OCI-LY1 (cell line): ENCODE measurements at regions not wholly inside any gene's neighbourhood (a gene's known extent, or its start where the extent isn't known, plus 50 kb on each side); places are given as distances from the start of the nearest gene placed in this dataset.

Source experiments
- H2AFZ ChIP-seq: fragments of 200-600 bp; sonication (generic), shearing (Covaris generic); 2 replicates; pipeline ENCODE4 v1.6.0; 2014; ENCODE audit warnings: antibody characterized with exemption, mild to moderate bottlenecking, low read length
- H3F3A ChIP-seq: fragments of 200-600 bp; sonication (generic), shearing (Covaris generic); 2 replicates; pipeline ENCODE4 v1.6.0; 2014; ENCODE audit warnings: mild to moderate bottlenecking, antibody characterized with exemption, low read length, moderate library complexity; ENCODE audit not compliant: insufficient read depth
- H3K27ac ChIP-seq: fragments of 200-600 bp; sonication (generic); 2 replicates; pipeline ENCODE4 v1.5.1; 2014; ENCODE audit warnings: low read length, mixed run types, mild to moderate bottlenecking, low read depth; ENCODE audit not compliant: poor library complexity, severe bottlenecking
- H3K27me3 ChIP-seq: fragments of 200-600 bp; sonication (generic); 2 replicates; pipeline ENCODE4 v1.6.0; 2014; ENCODE audit warnings: antibody characterized with exemption, mild to moderate bottlenecking, low read length, moderate library complexity; ENCODE audit not compliant: insufficient read depth
- H3K36me3 ChIP-seq: fragments of 200-600 bp; sonication (generic); 2 replicates; pipeline ENCODE4 v1.6.1; 2014; ENCODE audit warnings: mild to moderate bottlenecking, antibody characterized with exemption, low read length, moderate library complexity, mixed read lengths; ENCODE audit not compliant: insufficient read depth
- H3K4me1 ChIP-seq: fragments of 200-600 bp; sonication (generic); 2 replicates; pipeline ENCODE4 v1.5.1; 2014; ENCODE audit warnings: mild to moderate bottlenecking, low read length, moderate library complexity; ENCODE audit not compliant: insufficient read depth, severe bottlenecking
- H3K4me2 ChIP-seq: fragments of 200-600 bp; sonication (generic), shearing (Covaris generic); 2 replicates; pipeline ENCODE4 v1.6.1; 2014; ENCODE audit warnings: low read length
- H3K4me3 ChIP-seq: fragments of 200-600 bp; sonication (generic); 2 replicates; pipeline ENCODE4 v1.5.1; 2014; ENCODE audit warnings: low read length, low read depth, mild to moderate bottlenecking, mixed read lengths; ENCODE audit not compliant: poor library complexity, severe bottlenecking
- H3K79me2 ChIP-seq: fragments of 200-600 bp; shearing (Covaris generic); 2 replicates; pipeline ENCODE4 v1.6.1; 2016; ENCODE audit warnings: mixed run types, low read length, mixed read lengths; ENCODE audit not compliant: insufficient read depth
- H3K9ac ChIP-seq: fragments of 200-600 bp; sonication (generic), shearing (Covaris generic); 2 replicates; pipeline ENCODE4 v1.6.1; 2014; ENCODE audit warnings: mild to moderate bottlenecking, low read length, mixed read lengths
- H3K9me2 ChIP-seq: fragments of 200-600 bp; sonication (generic), shearing (Covaris generic); 2 replicates; pipeline ENCODE4 v1.6.1; 2014; ENCODE audit warnings: low read depth, mild to moderate bottlenecking, low read length, mixed read lengths
- H3K9me3 ChIP-seq: fragments of 200-600 bp; shearing (Covaris generic); 2 replicates; pipeline ENCODE4 v1.6.1; 2014; ENCODE audit warnings: low read length, mixed read lengths
- H4K20me1 ChIP-seq: fragments of 200-600 bp; sonication (generic), shearing (Covaris generic); 2 replicates; pipeline ENCODE4 v1.6.0; 2016; ENCODE audit warnings: mild to moderate bottlenecking, low read length; ENCODE audit not compliant: insufficient read depth
- CTCF ChIP-seq: fragments of 200-600 bp; sonication (generic), shearing (Covaris generic); IDR thresholded peaks from 2 replicates; pipeline ENCODE4 v1.5.1; 2017; ENCODE audit warnings: mild to moderate bottlenecking, antibody characterized with exemption, low read length, moderate library complexity, mixed read lengths
- EZH2 ChIP-seq: fragments of 200-600 bp; sonication (generic), shearing (Covaris generic); IDR thresholded peaks from 2 replicates; pipeline ENCODE4 v1.8.0; 2017; ENCODE audit warnings: borderline replicate concordance, mixed run types, mild to moderate bottlenecking, antibody characterized with exemption, low read length, moderate library complexity, mixed read lengths

GRCh38 chr13:107295416-107296140, 727.6 kb upstream of the ARGLU1 start:
- Histone ChIP-seq H4K20me1 (no peaks in the 10 kb centered on the region), H3K27ac (no peak overlapping the region), H3K79me2 (no peaks in the 10 kb centered on the region), H3K9me3 (no peaks in the 10 kb centered on the region), H3K9me2 (no peaks in the 10 kb centered on the region), H3K9ac (no peak overlapping the region), H3K4me1 (no peaks in the 10 kb centered on the region), H3K27me3 (no peaks in the 10 kb centered on the region), H3K4me2 (no peak overlapping the region), H3K36me3 (no peaks in the 10 kb centered on the region), H3K4me3 (no peak overlapping the region), H2AFZ (no peak overlapping the region), H3F3A (no peaks in the 10 kb centered on the region)
- TF ChIP-seq EZH2 (no peak), CTCF (no peak)

GRCh38 chr13:107293924-107294323, 726.0 kb upstream of the ARGLU1 start:
- Histone ChIP-seq H4K20me1 (no peaks in the 10 kb centered on the region), H3K9ac (no peak overlapping the region), H3K79me2 (no peaks in the 10 kb centered on the region), H2AFZ (no peak overlapping the region), H3K4me3 (no peak overlapping the region), H3K4me1 (no peaks in the 10 kb centered on the region), H3K27me3 (no peaks in the 10 kb centered on the region), H3K27ac (no peak overlapping the region), H3K36me3 (no peaks in the 10 kb centered on the region), H3K4me2 (no peak overlapping the region), H3K9me3 (no peaks in the 10 kb centered on the region), H3F3A (no peaks in the 10 kb centered on the region), H3K9me2 (no peaks in the 10 kb centered on the region)
- TF ChIP-seq EZH2 (no peak), CTCF (no peak)

GRCh38 chr13:107291875-107292274, 723.9 kb upstream of the ARGLU1 start:
- Histone ChIP-seq H3K27ac (no peak overlapping the region), H3K27me3 (no peaks in the 10 kb centered on the region), H3F3A (no peaks in the 10 kb centered on the region), H3K79me2 (no peaks in the 10 kb centered on the region), H4K20me1 (no peaks in the 10 kb centered on the region), H3K9ac (no peak overlapping the region), H3K4me3 (no peak overlapping the region), H3K4me1 (no peaks in the 10 kb centered on the region), H3K9me2 (no peaks in the 10 kb centered on the region), H3K36me3 (no peaks in the 10 kb centered on the region), H3K4me2 (no peak overlapping the region), H2AFZ (no peak overlapping the region), H3K9me3 (no peaks in the 10 kb centered on the region)
- TF ChIP-seq CTCF (no peak), EZH2 (no peak)
